NCI-H1105 (cell line): ENCODE measurements at regions not wholly inside any gene's neighbourhood (a gene's known extent, or its start where the extent isn't known, plus 50 kb on each side); places are given as distances from the start of the nearest gene placed in this dataset.

Experiments used
- DNase-seq: peaks from one replicate; lab custom pipeline; 2025; lab: John Stamatoyannopoulos, UW

- DNase-seq: no peak
Measured at GRCh38 chr11:114758627-114759026, 80.3 kb downstream of the NXPE2 start.

DNA sequence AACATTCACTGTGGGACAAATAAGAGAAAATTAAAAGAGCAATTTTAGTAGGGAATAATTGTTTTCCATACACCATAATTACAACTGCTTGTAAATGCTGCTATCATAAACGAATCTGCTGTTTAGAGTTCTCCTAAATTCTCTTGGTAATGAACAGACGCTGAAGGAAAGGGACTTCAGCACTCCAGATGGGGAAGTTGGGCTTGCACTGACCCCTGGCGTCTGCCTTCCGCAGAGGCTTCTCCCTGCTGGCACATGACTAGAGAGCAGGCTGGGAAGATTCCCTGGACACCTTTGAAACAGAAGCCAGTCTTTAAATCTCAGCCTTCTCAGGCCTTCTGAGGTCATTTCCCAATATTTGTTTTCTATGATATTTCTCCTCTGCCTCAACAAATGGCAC, 84.1 kb downstream of the NXPE2 start:
- no peak for DNase-seq

GRCh38 chr11:114764563-114764962, 86.2 kb downstream of the NXPE2 start:
- no peak for DNase-seq

DNA sequence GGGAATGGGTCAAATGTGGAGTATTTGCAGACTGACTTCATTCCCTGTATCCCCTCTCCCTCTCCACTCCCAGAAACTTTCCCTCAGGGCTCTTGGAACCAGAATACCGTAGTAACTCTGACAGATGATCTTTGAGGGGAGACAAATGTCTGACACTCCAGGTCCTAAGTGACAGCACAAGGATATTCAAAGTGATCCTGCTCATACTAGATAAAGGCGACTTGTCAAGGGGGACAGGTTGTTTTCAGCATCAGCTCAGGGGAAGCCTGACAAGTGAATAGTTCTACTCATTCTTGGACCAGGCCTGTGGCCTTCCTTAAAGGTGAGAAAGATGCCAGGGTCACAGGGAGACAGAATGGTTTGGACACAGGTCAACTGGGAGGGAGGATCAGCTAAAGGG, 92.8 kb downstream of the NXPE2 start:
- no peak for DNase-seq

- DNase-seq: no peak
Measured at GRCh38 chr11:114773541-114774338, 95.4 kb downstream of the NXPE2 start.

- DNase-seq: peak; percentile 50
Measured at GRCh38 chr11:114774599-114775361, 96.5 kb downstream of the NXPE2 start.

- no peak for DNase-seq
Measured at GRCh38 chr11:114775875-114776621, 97.7 kb downstream of the NXPE2 start.

DNA sequence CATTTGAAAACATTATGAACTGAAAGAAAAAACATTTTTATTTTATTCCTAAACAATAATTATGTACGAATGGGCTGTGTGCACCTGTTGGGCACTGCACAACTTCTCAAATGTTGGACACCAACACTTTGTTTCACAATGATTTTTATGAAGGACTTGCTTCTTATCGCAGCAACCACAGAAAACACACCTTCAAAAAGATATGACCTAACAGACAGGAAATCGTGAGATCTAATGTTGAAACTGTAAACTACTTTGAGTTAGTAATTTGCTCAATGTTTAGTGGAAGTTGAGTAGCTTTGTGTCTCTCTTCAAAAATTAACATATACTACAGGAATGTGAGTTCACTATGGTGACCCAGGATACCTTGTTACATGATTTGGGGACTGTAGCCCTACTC, 98.6 kb downstream of the NXPE2 start:
- no peak for DNase-seq

GRCh38 chr11:114779189-114779588, 100.9 kb downstream of the NXPE2 start:
- DNase-seq: no peak

DNA sequence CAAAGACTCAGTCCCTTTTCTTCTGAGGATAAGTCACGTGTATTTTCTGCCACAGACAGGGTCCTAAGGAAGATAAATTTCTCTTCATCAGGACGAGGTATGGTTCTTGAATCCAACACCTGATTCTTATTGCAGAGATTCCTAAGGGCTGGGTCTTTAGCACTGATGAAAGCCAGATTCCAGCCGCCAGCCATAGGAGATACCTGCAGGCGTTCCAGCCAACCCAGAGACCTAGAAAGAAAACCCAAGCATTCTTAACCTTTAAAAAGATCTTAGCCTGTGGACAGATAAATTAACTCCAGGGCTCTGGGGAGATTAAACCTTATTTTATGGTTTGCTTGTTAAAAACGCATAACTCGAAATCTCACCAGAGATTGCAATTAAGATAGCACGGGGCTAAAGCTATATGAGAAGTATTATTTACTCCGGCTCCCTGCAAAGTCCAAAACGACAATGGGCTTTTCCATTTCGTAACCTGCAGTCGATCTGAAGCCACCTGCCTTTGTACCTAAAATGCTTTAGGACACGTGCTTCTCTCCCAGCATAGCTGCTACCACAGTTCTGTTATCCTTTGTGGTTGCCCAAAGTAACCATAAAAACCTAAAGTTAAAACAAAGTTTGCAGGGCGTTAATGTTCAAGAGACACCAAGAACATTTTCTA, 104.5 kb downstream of the NXPE2 start:
- DNase-seq: no peak

GRCh38 chr11:114783805-114784204, 105.5 kb downstream of the NXPE2 start:
- no peak for DNase-seq

DNA sequence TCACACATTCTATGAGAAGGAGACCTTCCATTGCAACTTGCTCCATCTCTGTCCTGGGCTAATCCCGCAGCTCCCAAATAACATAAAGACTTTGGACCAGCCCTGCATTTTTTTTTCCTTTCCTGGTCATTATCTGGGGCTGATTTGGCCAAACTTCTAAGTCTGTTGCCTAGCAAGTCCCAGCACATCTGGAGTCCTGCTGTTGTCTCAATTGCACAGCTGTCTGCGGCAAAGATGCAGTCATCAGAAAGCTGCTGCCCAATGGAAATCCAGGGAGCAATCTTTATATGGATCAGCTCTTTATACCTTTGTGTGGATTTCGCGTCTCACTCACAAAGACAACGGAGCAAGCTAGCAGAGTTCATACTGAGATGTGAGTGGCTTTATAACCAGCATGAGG, 105.9 kb downstream of the NXPE2 start:
- no peak for DNase-seq

DNA sequence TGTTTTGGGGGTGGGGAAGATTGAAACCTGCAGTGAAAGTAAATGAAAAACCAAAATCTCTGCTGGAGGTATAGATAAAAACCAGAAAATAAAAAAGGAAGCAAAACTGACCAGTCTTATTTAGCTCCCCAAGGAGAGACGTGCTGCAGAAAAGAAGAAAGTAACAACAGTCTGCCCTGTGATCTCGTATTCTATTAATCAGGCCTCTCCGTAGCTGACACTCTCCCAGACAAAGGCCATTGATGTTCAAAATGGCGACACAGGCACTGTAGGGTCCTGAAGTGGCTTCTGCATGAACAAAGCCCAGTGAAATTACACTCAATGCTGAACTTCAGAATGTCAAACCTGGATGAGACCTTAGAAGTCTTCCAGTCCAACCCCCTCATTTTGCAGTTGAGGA, 106.6 kb downstream of the NXPE2 start:
- no peak for DNase-seq

DNA sequence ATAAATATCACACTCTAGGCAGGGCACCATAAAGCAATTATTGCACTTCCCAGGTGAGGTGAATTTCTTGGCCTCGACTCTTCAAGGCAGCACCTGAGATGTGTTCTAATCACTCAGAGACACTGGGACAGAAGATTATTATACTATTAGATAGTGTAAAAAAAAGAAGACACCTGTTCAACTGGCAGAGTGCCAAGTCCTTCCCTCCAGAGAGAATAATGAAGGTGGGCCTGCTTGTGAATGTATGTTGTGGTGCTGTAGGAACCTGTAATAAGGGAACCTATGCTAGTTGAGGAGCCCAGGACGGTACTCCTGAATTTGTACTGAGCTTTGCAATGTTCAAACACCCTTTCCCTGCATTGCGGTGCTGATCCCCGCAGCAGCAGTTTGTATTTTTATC, 107.5 kb downstream of the NXPE2 start:
- DNase-seq: peak; percentile 76

DNA sequence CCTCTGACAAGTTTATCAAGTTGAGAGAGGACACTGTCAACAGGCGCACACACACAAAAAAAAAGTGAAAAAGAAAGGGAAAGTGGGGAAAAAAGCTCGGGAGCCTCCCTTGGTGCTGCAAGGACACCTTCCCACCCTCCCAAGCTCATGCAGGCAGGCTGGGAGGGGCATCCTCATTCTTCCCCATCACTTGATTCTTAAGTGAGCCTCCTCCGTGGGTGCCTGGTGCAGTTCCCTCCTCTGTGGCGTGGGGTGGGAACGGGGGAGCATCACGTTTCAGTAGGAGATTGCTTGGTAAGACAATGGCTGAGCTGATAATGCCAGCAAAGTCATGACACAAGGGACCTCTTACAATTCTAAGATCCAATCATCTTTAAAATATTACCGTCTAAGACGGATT, 108.8 kb downstream of the NXPE2 start:
- DNase-seq: no peak

- DNase-seq: no peak
Measured at GRCh38 chr11:114790910-114791309, 112.6 kb downstream of the NXPE2 start.

- no peak for DNase-seq
Measured at GRCh38 chr11:114794048-114794684, 115.8 kb downstream of the NXPE2 start.

DNA sequence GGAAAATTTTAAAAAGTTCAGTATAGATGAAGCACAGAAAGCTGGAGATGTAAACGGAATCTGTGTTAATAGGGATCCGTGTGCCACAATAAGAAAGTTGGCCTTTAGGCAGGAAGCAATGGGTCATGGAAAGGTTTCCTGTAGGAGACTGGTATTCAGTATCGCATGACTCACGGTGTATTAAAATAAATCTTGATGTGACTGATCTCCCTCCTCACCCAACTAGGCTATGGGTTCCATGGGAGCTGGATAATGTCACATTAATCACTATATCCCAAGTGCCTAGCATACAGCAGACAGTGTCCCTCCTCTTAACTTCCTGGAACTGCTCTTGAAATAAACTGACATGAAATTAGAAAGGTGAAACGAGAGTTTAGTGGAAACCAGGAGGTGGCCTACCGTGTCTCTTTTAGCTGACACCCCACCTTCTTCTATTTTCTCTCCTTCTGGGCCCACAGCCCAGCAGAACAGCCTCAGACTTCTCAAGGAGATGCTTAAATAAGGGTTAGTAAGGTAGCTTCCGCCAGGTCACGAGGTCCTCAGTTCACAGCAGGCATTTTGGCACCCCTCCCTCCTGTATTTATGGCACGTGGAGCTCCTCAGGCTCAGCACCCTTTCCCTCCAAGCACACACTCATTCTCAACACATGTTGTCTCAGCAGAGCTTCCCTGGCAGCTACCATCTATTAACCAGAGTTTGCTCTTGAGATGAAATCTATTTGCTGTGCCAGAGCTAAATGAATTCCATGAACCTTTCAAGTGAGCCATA, 118.8 kb downstream of the NXPE2 start:
- DNase-seq: no peak

DNA sequence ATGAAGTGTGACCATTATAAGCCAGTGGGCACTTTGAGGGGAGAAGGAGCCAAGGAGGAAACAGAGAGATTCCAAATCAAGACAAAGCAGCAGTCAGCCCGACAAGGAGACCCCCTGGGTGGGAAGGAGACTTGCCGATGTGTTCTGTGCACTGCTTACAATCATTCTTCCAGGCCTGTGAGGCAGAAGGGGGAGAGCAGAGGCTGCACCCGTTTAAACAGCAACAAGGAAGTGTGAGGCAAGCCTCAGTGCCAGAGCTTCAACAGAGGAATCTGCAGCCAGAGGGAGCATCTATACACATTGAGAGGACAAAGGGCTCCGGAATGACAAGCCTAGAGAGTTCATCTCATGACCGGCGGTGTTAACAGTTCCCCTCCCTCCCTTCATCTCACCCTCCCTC, 121.1 kb downstream of the NXPE2 start:
- DNase-seq: no peak

DNA sequence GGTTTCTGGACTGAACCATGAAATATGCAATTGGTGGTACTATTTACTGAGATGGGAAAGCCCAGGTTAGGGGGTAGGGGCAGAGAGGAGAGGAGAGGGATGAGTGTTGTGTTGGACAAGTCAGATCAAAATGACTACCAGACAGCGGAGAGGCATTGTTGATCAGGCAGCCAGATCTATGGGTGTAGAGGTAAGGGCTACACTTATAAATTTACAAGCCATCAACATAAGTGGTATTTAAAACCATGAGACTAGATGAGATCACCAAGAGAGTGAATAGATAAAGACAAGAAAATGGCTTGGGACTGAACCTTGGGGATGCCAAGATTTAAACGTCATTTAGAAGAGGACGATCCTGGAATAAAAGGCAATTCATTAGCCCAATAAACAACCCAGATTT, 123.4 kb downstream of the NXPE2 start:
- DNase-seq: no peak

- no peak for DNase-seq
Measured at GRCh38 chr11:114802878-114803277, 124.6 kb downstream of the NXPE2 start.
